NCI-H187 treated with DMSO at 0.1 percent for 48 hours (cell line): ENCODE measurements at regions not wholly inside any gene's neighbourhood (a gene's known extent, or its start where the extent isn't known, plus 50 kb on each side); places are given as distances from the start of the nearest gene placed in this dataset.
A peak's percentile ranks its signal among the peaks of the same experiment; 100 is the strongest.
"Not testable (repeated sequence)": the region's sequence is repeated elsewhere in the genome, so short reads cannot be mapped to it uniquely, and the experiment has no call there.

Source experiments
- DNase-seq: peaks from one replicate; lab custom pipeline; 2025; lab: John Stamatoyannopoulos, UW

DNA sequence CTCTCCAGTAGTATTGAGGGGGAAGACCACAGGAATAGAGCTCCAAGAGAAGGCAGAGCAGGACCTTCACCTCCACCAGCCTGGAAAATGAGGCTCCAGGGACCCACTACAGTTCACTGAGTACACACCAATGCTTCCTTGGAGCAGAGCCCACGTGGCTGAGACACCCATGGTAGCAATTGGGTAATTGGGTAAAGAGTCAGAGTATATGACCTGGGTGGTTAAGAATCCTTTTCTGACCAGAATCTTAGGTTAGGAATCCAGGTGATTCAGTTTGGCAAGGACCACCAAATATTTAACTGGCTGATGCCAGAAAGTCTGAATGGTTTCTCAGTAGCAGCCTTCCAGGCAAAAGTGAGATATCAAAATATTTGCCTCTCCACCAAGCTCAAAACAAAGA is 107.7 kb downstream of the MDH1 start:
- no peak for DNase-seq

DNA sequence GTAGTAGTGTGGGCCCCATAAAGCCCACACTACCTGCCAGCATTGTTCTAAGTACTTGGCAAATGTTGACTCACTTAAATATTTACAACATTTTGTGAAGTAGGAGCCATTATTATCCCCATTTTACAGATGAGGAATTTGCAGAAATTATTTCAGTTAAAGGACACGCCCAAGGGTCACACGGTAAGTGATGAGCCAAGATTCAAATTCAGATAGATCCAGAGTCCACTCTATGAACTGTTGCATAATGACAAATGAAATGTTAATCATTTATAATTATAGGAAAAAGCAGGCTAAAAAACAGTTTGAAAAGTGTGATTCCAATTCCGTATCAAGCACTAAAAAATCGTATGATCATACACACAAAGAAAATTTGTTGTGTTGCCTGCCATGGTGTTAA is 108.4 kb downstream of the MDH1 start:
- DNase-seq: no peak

DNA sequence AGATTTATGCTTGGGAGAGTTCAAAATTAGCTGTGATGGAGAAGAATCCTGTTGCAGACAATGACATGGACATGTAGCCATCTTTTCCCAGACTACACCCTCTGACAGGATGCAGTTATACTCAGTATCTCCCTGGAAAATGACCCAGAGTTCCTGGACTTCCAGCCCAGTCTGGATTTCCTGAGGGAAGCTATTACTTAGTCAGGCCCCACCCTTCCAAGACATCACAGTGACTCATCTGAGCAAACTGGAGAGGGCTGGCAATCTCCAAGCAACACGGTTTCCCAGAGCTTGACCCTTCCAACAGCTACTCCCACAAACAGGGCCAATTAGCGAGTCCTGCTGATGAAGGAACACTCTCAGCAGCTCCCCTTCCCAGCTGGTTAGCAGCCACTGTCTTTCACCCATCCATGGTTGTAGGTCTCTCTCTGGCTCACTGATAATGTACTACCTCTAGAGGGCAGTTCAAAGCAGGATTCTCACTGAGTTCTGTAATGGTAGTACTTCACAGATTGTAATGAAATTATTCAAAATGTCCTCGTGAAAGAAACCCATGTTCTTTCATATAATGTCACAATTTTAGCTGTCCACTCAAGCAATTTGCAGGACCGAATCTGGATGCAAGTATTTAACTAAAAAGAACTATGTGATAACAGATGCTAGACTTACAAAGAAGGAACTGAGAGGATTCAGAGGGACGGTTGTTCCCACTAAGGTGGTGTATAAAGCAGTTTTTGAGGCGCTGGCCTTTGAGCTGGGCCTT is 110.2 kb downstream of the MDH1 start:
- DNase-seq: peak; percentile 54

DNA sequence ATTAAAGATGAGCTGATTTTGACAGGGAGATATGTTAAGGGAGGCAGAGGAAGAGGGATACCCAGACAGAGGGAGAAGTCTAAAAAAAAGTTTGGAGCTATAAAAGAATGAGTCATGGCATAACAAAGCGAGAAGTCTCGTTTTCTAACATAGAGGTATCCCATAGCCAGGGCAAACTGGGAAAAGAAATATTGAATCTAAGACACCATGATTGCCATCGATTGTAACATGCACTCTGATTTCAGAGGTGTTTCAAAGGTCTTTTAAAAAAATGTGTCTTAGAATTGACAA is 110.7 kb downstream of the MDH1 start:
- DNase-seq: no peak

DNA sequence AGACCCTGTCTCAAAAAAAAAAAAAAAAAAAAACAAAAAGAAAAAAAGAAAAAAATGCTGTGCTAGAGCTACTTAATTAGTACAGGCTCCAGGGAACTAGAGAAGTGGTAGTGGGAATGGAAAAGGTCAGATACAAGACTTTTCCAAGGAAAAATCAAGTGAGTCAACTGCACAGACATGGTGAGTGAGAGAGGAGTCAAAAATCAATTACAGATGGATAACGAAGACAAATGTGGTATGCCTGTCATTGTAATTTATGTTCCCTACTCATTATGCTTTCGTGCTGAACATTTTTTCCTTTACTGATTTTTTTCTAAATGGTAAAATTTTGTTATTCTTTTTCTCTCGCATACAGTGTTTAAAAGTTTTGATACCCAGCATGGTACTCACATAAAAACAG is 111.5 kb downstream of the MDH1 start:
- no peak for DNase-seq

DNA sequence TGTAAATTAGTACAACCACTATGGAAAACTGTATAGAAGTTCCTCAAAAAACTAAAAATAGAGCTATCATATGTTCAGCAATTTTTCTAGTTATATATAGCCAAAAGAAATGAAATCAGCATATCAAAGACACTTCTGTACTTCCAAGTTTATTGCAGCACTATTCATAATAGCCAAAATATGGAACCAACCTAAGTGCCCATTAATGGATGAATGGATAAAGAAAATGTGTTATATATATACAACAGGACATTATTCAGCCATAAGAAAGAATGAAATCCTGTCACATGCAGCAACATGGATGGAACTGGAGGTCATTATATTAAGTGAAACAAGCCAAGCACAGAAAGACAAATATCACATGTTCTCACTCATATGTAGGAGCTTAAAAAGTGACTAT is 112.6 kb downstream of the MDH1 start:
- no peak for DNase-seq

DNA sequence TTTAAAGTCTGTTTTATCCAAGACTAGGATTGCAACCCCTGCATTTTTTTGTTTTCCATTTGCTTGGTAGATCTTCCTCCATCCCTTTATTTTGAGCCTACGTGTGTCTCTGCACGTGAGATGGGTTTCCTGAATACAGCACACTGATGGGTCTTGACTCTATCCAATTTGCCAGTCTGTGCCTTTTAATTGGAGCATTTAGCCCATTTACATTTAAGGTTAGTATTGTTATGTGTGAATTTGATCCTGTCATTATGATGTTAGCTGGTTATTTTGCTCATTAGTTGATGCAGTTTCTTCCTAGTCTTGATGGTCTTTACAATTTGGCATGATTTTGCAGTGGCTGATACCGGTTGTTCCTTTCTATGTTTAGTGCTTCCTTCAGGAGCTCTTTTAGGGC is 117.3 kb downstream of the MDH1 start:
- DNase-seq: not testable (repeated sequence)

DNA sequence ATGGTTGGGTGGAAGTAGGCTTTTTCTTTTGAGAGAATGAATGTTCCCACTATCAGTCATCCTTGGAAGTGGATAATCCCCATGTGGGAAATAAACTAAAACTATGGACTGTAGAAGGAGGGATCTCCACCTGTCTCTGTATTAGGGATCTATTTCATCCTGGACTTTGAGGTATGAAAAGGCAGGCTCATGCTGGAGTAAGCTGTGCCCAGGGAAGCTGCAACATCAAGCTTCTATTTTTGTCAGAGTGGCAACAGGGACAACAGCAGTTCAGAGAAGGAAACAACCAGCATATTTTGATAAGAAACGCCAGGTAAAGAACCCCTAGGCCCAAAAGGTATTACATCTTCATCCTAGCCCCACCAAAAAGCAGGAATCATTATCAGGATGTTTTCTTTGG is 122.0 kb downstream of the MDH1 start:
- DNase-seq: no peak

DNA sequence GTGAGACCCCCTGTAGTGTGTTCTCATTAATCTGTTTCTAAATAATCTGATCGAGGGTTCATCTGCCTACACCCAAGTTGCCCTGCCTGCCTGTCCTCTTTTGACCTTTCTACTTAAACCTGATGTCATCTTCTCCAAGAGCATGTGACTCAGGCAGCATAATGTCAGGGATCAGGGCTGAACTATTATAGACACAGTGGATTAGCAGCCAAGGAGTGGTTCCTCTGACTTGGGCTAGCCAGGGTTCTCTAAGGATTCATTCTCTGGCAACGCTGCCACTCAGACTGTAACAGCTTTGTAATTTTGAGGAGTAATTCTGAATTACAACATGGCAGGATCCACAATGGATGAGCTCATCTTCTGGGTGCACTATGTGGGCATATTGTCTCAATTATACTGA is 124.0 kb downstream of the MDH1 start:
- DNase-seq: no peak

DNA sequence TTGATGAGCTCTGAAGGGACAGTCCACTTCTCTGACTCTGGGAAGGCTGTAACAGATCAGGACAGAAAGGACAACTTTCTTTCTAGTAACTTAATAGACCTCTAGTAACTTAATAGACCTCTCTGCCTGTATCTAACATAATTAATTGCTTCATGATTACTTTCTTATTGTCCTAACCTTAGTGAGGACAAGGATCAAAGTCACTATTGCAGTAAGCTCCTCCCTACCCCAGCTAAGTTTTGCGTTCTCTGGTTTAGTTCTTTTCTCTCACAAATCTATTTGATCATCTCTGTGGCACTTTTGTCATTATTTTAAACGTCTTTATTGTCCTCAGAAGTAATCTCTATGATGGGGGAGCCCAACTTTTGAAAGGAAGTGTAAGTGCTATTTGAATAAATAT is 125.5 kb upstream of the UGP2 start:
- no peak for DNase-seq

DNA sequence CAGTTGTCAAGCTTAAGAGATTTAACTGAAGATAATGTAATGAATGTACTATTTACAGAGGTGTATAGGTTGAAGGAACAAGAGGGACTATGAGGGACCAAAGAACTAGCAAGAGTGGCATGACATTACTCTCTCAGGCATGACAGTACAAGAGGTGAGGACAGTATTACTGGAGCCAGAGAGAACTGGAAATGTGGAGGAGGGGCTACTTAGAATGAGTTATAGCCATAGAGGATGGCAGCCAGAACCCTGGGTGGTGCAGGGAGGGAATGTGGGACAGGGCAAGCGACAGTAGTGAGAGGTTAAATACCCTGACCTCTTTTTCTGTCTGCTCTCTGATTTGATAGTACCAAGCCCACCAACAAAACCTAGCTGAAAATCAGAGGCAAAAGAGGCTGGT is 122.6 kb upstream of the UGP2 start:
- DNase-seq: peak; percentile 91

DNA sequence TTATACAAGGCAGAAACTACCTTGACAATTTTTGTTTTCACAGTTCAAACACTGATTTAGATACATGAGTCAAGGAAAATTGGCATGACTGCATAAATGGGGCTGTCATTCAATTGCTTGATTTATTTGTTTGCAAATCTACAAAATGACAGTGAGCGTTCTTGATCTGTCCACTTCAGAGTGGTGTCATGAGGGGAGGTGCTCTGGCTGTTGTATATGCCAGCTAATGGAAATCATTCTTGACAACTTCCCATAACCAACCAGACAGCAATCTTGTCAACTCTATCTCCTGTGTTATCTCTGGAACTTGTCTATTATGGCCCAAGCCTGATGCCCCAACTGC is 120.6 kb upstream of the UGP2 start:
- DNase-seq: peak; percentile 55

DNA sequence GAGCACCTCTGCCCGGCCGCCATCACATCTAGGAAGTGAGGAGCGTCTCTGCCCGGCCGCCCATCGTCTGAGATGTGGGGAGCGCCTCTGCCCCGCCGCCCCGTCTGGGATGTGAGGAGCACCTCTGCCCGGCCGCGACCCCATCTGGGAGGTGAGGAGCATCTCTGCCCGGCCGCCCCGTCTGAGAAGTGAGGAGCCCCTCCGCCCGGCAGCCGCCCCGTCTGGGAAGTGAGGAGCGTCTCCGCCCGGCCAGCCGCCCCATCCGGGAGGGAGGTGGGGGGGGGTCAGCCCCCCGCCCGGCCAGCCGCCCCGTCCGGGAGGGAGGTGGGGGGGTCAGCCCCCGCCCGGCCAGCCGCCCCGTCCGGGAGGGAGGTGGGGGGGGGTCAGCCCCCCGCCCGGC is 119.4 kb upstream of the UGP2 start:
- not testable (repeated sequence) for DNase-seq

DNA sequence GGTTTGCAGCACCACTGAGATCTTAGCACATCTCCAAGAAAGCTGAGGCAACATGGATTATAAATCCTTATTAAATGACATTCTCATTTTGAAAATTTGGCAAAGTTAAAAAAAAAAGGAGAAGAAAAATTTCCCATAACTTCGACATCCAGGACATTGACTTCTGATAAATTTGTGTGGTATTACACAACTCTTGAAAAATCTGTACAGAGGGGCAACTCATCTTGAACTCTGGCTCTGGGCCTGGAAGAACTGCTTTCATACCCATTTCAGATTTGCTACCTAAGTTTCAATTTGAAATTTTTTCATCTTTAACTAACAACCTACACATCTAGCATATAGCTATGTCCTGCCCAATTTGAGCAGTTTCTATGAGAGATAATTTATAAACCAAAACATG is 118.0 kb upstream of the UGP2 start:
- no peak for DNase-seq

DNA sequence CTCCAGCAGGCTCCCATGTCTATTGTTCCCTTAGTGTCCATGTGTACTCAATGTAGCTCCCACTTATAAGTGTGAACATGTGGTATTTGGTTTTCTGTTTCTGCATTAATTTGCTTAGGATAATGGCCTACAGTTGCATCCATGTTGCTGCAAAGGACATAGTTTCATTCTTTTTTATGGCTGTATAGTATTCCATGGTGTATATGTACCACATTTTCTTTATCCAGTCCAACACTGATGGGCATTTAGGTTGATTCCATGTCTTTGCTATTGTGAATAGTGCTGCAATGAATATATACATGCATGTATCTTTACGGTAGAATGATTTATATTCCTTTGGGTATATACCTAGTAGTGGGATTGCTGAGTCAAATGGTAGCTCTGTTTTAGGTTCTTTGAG is 116.5 kb upstream of the UGP2 start:
- DNase-seq: not testable (repeated sequence)

DNA sequence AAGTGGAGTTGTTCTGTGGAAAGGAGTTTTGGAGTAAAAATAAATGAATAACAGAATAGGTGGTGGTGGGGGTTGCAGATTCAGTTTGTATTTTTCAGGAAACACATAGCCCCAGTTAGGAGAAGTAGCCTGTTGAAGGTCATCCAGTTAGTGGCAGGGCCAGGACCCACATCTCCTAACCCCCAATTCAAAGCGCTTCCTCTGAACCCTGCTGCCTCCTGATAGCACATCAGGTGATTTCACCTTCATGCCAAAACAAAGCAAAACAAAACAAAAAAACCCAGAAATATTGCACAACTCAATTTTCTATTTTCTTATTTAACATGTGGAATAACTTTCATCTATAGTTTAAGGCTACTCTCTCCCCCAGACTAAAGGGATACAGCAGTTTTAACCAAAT is 112.3 kb upstream of the UGP2 start:
- no peak for DNase-seq

DNA sequence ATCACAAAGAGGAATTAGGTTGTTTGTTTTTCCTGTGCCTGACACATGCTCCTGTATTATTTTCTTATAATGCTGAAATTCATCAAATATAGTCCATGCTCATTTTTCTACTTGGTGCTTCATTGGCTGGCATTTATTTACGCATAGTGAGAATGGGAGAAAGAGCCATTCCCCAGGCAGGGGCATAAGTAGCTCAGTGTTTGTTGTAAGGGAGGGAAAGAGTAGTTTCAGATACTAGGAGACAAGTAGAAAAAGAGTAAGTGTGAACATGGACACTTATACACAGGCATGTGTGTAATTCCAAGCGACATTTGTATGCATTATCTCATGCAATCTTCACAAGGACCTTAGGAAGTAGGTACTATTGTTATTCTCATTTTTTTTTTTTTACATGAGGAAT is 111.9 kb upstream of the UGP2 start:
- DNase-seq: no peak

DNA sequence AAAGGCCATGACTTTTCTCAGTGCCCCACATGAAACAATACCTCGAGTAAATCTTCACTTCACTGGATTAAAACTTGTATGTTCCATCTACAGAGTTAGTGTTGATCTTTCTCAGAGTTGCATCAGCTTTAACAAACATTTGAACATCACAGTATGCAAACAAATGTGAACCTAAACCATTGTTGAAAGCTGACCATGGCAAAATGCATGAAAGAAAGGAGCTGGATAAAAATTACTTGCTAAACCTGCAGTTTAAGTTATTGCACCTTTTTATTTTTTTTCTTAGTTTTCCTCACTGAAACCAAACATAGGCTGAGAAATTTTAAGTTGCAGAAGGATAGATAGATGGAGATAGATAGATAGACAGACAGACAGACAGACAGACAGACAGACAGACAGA is 107.2 kb upstream of the UGP2 start:
- DNase-seq: no peak

DNA sequence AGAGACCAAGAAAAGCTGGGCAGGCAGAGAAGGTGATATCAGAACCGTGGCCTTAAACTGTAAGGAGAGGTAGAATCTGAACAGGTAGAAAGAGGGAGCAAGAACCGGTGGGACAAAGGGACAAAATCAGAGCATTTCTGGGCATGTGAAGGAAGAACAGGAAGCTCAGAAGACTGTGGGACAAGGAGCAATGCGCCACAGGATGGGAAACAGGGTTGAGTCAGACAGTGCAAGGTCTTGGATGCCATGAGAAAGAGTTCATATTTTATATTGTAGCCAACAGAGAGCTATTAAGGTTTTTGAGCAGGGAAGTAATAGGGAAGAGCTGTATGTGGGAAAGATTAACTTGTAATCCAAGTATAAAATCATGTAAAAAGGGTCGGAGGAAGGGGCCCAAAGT is 106.4 kb upstream of the UGP2 start:
- DNase-seq: no peak

DNA sequence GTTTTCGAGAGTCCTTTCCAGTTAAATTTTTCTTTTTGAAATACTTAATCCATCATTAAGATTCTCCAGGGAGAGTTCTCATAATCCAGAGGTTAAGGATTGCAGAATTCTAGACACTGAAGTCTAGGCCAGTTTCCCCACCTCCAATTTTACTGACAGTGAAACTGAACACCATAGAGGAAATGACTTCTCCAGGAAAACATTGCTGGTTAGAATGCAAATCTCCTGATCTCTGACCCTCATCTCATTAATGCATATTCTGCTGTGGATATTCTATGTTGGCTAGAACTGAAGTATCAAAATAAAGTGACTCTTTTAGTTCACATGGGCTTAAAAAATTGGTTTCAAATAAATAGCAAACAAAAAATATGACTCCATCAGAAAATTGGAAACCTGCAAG is 105.8 kb upstream of the UGP2 start:
- DNase-seq: no peak

DNA sequence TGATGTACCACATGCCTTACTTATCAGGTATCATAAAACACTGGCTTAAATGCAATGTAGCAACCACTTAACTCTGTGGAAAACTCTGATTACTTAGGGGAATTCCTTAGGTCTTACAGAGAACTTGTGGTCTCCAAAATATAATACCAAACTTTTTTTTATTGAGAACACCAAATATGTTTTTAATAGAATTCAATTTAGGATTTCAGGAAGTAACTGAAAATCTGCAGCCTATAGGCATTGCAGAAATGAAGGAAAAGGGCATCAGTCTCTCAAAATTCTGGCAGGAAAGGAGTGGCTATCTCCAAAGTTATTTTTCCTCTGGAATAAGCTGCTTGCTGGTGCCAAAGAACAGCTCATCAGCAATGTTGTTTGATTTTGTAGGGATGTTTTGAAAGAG is 105.3 kb upstream of the UGP2 start:
- no peak for DNase-seq

DNA sequence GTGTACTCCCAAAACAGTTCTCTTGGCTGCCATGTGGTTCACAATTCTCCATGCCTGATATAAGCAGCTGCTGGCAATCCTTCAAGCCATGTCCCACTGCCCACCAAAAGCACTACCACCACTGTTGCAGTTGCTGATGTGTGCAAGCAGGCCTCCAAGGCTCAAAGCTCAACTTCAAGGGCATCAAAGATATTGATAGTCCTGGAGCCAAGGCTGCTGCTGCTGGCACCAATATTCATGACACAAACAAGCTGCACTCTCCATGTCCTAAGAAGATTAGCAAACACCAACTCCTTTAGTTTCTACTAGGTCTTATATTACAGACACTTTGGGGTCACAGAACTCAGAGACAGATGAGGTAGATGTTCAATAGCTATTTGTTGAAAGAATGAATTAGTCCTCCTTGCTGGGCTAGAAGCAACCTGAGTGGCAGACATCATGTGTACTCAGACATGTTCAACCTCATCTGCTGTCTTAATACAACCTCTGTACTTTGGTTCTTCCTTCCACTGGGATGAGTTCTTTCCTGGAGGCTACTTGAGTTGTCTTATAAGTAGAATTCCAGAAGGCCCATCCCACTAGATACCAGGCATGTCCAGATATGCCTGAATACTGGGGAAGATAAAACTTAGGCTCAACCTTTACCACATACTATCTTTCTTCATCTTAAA is 104.5 kb upstream of the UGP2 start:
- DNase-seq: no peak

DNA sequence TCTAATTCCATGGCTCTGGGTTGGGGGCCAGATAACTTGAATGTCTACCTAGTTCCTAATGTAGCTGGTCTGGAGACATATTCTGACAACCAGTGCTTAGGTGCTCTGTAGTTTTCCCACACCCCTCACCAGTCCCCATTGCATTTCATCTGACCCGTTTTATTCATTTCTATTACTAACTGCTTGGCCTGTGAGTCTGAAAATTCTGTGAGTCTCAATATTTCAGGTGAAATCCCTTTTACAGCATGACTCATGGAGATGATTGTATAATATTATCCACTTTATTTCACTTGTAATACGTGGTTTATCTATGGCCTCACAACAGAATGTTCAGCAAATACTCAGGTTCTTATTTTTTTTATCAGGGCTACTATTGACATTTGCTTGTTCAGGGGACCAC is 103.7 kb upstream of the UGP2 start:
- DNase-seq: no peak

DNA sequence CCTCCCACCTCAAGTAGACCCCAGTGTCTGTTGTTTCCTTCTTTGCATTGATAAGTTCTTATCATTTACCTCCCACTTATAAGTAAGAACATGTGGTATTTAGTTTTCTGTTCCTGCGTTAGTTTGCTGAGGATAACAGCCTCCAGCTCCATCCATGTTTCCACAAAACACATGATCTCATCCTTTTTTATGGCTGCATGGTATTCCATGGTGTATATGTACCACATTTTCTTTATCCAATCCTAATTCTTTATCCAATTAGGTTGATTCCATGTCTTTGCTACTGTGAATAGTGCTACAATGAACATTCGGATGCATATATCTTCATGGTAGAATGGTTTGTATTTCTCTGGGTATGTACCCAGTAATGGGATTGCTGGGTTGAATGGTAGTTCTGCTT is 102.5 kb upstream of the UGP2 start:
- not testable (repeated sequence) for DNase-seq
